Smooth muscle cell (in vitro differentiated cells): ENCODE measurements at regions not wholly inside any gene's neighbourhood (a gene's known extent, or its start where the extent isn't known, plus 50 kb on each side); places are given as distances from the start of the nearest gene placed in this dataset.

Experiments used
- DNase-seq: peaks from one replicate; lab custom pipeline; 2025; ENCODE audit not compliant: unreplicated experiment; lab: John Stamatoyannopoulos, UW
- H2AFZ ChIP-seq: fragments of 200-600 bp; sonication (generic); 2 replicates; pipeline ENCODE4 v1.6.0; 2016; ENCODE audit warnings: antibody characterized with exemption, low read depth, mild to moderate bottlenecking
- H3F3A ChIP-seq: fragments of 200-600 bp; sonication (generic); 2 replicates; pipeline ENCODE4 v1.6.0; 2017; ENCODE audit warnings: antibody characterized with exemption, low read depth
- H3K27ac ChIP-seq: fragments of 200-600 bp; sonication (generic); 2 replicates; pipeline ENCODE4 v1.5.1; 2016; ENCODE audit warnings: low read depth, mild to moderate bottlenecking
- H3K27me3 ChIP-seq: fragments of 200-600 bp; sonication (generic); 2 replicates; pipeline ENCODE4 v1.6.1; 2016; ENCODE audit warnings: low read depth, mild to moderate bottlenecking
- H3K36me3 ChIP-seq: fragments of 200-600 bp; sonication (generic); 2 replicates; pipeline ENCODE4 v1.5.1; 2016; ENCODE audit warnings: low read depth
- H3K4me1 ChIP-seq: fragments of 200-600 bp; sonication (generic); 2 replicates; pipeline ENCODE4 v1.5.1; 2016; ENCODE audit warnings: low read depth
- H3K4me2 ChIP-seq: fragments of 200-600 bp; sonication (generic); 2 replicates; pipeline ENCODE4 v1.6.0; 2016; ENCODE audit warnings: mild to moderate bottlenecking
- H3K4me3 ChIP-seq: fragments of 200-600 bp; sonication (generic); 2 replicates; pipeline ENCODE4 v1.5.1; 2016; ENCODE audit warnings: mild to moderate bottlenecking
- H3K79me2 ChIP-seq: fragments of 200-600 bp; sonication (generic); 2 replicates; pipeline ENCODE4 v1.6.0; 2016; ENCODE audit warnings: low read depth, mild to moderate bottlenecking
- H3K9ac ChIP-seq: fragments of 200-600 bp; sonication (generic); 2 replicates; pipeline ENCODE4 v1.6.0; 2016; ENCODE audit warnings: low read depth
- H3K9me3 ChIP-seq: fragments of 200-600 bp; sonication (generic); replicated peaks from 2 replicates; pipeline ENCODE4 v1.5.1; 2016; ENCODE audit warnings: low read depth
- H4K20me1 ChIP-seq: fragments of 200-600 bp; sonication (generic); 2 replicates; pipeline ENCODE4 v1.6.0; 2016; ENCODE audit warnings: low read depth
- CTCF ChIP-seq: fragments of 200-600 bp; sonication (generic); IDR thresholded peaks from 2 replicates; pipeline ENCODE4 v1.5.1; 2017; ENCODE audit warnings: borderline replicate concordance, mild to moderate bottlenecking, antibody characterized with exemption; ENCODE audit not compliant: insufficient read depth, poor library complexity, severe bottlenecking
- WGBS: methylation state at CpG from one replicate; pipeline ENCODE4 v1.1.7; 2016; ENCODE audit warnings: low lambda C conversion rate; 5-methylcytosine and 5-hydroxymethylcytosine counted together

DNA sequence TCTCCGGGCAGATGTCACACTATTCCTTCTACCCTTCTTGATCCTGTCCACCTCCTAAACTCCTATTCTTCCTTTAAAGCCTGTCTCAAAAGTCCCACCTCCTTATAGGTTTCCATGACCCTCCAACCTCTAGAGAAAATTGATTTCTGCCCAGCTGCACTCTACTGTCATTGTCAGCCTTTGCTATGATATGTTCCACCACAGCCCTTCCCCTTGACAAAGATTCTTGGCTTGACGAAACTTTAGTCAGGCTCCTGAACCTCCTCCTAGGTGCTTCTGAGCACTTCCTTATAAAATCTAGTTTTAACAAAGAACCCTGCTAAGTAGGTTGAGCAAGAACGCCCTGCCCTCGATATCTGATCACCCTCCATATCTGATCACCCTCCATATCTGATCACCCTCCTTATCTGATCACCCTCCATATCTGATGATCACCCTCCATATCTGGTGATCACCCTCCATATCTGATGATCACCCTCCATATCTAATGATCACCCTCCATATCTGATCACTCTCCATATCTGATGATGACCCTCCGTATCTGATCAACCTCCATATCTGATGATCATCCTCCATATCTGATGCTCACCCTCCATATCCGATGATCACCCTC, 103.2 kb downstream of the RIN2 start:
- no peak overlapping the region for H3K4me2 ChIP-seq
- 83% methylated on average over 6 of the region's 6 CpGs for WGBS

GRCh38 chr20:19864130-19864529, 106.1 kb downstream of the RIN2 start:
- no peaks in the 10 kb centered on the region for H3K36me3 ChIP-seq
- H3K4me3 ChIP-seq: no peak overlapping the region
- DNase-seq: no peak
- no peaks in the 10 kb centered on the region for H3K4me1 ChIP-seq
- WGBS: 74% methylated on average over 3 of the region's 3 CpGs
- H4K20me1 ChIP-seq: no peaks in the 10 kb centered on the region
- H3K27me3 ChIP-seq: no peaks in the 10 kb centered on the region
- H3F3A ChIP-seq: no peaks in the 10 kb centered on the region
- H3K4me2 ChIP-seq: no peak overlapping the region
- no peak overlapping the region for H3K9ac ChIP-seq
- no peak overlapping the region for H2AFZ ChIP-seq
- TF ChIP-seq CTCF: no peak
- H3K9me3 ChIP-seq: no peaks in the 10 kb centered on the region
- no peaks in the 10 kb centered on the region for H3K79me2 ChIP-seq
- no peak overlapping the region for H3K27ac ChIP-seq

More for the DNA sequence above, 103.2 kb downstream of the RIN2 start:
- Histone ChIP-seq H3K79me2 (no peaks in the 10 kb centered on the region), H3K9ac (no peak overlapping the region), H3K9me3 (no peaks in the 10 kb centered on the region), H3K27me3 (no peaks in the 10 kb centered on the region), H3K36me3 (no peaks in the 10 kb centered on the region), H3K4me3 (no peak overlapping the region), H3K4me1 (peaks cover 7% of the 10 kb centered on the region), H4K20me1 (no peaks in the 10 kb centered on the region), H3F3A (no peaks in the 10 kb centered on the region), H3K27ac (no peak overlapping the region), H2AFZ (no peak overlapping the region)
- TF ChIP-seq CTCF: no peak
- no peak for DNase-seq

GRCh38 chr20:19866070-19866469, 108.0 kb downstream of the RIN2 start:
- no peak overlapping the region for H3K27ac ChIP-seq
- H4K20me1 ChIP-seq: no peaks in the 10 kb centered on the region
- H3K79me2 ChIP-seq: no peaks in the 10 kb centered on the region
- no peaks in the 10 kb centered on the region for H3K9me3 ChIP-seq
- no peak overlapping the region for H3K9ac ChIP-seq
- H3K36me3 ChIP-seq: no peaks in the 10 kb centered on the region
- H3K4me2 ChIP-seq: no peak overlapping the region
- DNase-seq: no peak
- no peaks in the 10 kb centered on the region for H3K27me3 ChIP-seq
- H3K4me3 ChIP-seq: no peak overlapping the region
- H3K4me1 ChIP-seq: no peaks in the 10 kb centered on the region
- H3F3A ChIP-seq: no peaks in the 10 kb centered on the region
- no peak overlapping the region for H2AFZ ChIP-seq
- TF ChIP-seq CTCF: no peak

- H3K27ac ChIP-seq: no peak overlapping the region
- no peaks in the 10 kb centered on the region for H3K36me3 ChIP-seq
- 85% methylated on average over 2 of the region's 2 CpGs for WGBS
- no peaks in the 10 kb centered on the region for H4K20me1 ChIP-seq
- H3K4me1 ChIP-seq: no peaks in the 10 kb centered on the region
- H3K9me3 ChIP-seq: no peaks in the 10 kb centered on the region
- H3K79me2 ChIP-seq: no peaks in the 10 kb centered on the region
- no peak overlapping the region for H3K9ac ChIP-seq
- H3F3A ChIP-seq: no peaks in the 10 kb centered on the region
- no peak overlapping the region for H3K4me2 ChIP-seq
- H3K4me3 ChIP-seq: no peak overlapping the region
- H3K27me3 ChIP-seq: no peaks in the 10 kb centered on the region
- no peak for TF ChIP-seq CTCF
- no peak for DNase-seq
- H2AFZ ChIP-seq: no peak overlapping the region
Measured at GRCh38 chr20:19867074-19867473, 109.0 kb downstream of the RIN2 start.
